SHP77 (cell line): ENCODE measurements at regions not wholly inside any gene's neighbourhood (a gene's known extent, or its start where the extent isn't known, plus 50 kb on each side); places are given as distances from the start of the nearest gene placed in this dataset.

Source experiments
- DNase-seq, 2 experiments: peaks; one replicate each; lab custom pipeline; 2025; lab: John Stamatoyannopoulos, UW

DNA sequence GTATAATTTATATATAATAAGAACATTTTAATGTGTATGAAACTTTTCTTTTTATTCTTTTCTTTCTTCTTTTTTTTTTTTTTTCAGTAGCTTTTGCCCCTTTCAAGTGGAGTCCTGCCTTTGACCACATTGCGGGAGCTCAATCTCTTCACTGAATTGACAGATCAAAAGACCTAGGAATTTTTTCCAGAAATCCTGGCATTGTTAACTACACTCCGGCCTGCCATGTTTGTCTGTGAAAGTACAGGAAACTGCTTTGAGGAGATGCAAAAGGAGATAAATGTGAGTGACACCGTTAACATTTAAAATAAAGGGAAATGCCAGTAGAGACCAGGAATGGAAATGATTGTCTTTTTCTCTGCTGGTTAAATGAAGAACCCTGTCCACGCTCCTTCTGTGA is 159.3 kb upstream of the VCX3A start:
- no peak for DNase-seq

DNA sequence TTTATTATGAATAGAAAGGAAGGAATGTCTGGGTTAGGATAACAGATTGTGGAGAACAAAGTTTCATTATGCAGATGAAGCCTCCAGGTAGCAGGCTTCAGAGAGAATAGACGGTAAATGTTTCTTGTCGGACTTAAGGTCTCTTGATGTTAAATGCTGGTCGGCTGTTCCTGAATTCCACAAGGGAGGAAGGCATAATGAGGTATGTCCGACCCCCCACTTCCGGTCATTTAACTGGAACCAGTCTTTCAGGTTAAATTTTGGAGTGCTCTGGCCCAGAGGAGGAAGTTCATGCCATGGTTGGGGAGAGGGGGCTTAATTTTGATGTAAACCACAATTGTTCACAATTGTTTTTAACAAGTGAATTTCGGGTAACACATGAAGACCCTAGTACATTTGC is 158.1 kb upstream of the VCX3A start:
- no peak for DNase-seq

DNA sequence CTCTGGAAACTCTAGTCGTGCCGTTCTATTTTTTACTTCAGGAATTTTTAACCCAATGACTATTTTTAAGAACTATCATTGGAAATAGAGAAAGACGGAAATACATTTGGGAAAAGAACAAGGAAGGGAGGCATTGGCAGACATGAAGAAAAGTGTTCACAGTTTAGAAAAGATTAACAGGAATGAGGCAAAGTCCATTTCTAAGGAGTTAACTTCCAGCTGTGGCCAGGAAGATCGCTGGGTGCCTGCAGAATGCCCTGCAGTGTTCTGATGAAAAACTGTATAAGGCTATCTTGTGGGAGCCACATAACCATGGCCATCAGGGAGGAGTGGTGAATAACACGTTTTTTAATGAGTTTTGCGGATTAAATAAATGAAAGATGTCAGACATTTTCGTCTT is 150.6 kb upstream of the VCX3A start:
- DNase-seq: no peak

GRCh38 chrX:6683353-6683752 is 148.4 kb upstream of the VCX3A start:
- DNase-seq: no peak

DNA sequence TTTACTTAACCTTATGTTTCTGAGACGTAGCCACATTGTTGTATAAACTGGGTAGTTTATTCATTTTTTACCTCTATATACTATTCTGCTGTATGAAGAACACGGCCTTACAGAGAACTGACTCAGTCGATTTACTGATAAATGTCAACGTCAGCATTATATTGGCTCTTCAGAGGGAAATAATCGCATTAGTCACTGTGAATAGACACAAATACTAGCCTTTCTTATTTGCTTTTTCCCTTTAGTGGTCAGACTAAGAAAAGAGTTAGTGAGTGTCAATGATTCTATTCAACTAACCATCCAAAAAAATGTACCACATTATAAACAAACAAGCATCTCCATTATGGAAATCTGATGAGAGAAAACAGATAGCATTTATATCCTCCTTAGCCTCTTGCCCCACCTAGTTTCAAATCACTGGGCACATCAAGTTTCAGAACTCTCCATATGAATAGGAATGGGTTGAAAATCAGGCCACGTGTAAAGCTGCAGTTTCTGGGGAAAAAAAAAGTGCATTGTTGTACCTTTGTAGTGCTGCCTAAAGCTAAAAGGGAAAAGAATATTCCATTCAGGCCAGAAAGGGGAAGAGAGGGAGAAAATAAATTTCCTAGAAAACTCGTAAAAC is 146.7 kb upstream of the VCX3A start:
- no peak for DNase-seq

DNA sequence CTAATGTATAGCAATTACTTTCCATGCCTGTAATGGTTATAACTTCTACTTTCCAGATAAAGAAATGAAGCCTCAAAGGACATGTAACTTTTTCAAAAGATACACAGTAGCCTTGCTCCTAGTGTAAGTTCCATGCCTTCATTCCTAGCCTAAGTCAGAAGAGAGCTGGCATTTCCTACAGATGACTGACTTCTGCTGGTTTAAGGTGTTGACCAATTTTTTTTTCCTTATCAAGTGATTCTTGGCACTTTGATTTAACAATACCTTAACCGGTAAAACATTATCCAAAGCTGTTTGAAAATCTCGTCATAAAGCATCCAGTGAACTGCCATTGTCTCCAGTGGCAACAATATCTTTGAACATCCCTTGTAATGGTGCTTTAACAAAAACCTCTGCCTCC is 145.1 kb upstream of the VCX3A start:
- DNase-seq: no peak

- no peak for DNase-seq
Measured at GRCh38 chrX:6679550-6679949, 144.6 kb upstream of the VCX3A start.

DNA sequence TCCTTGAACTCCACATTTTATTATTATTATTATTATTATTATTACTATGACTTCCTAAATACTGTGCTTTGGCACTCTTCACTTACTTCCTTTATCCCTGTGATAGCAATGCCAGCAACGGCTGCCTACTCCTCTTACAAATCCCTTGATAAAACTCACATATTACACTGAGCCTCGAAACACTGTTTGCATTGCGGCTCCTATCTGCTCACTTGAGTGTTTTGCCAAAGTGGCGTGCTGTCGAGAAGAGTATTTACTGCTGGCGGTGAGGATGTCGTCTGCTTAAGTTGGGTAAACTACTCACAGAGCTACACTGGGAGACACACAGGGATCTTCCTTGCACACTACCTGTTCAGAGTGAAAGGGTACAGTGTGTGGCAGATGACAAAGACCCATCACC is 143.4 kb upstream of the VCX3A start:
- DNase-seq: peak in 1 of 2 experiments; percentile 0

- DNase-seq: no peak
Measured at GRCh38 chrX:6674734-6675133, 139.8 kb upstream of the VCX3A start.

GRCh38 chrX:6667048-6667768 is 132.3 kb upstream of the VCX3A start:
- DNase-seq: no peak

DNA sequence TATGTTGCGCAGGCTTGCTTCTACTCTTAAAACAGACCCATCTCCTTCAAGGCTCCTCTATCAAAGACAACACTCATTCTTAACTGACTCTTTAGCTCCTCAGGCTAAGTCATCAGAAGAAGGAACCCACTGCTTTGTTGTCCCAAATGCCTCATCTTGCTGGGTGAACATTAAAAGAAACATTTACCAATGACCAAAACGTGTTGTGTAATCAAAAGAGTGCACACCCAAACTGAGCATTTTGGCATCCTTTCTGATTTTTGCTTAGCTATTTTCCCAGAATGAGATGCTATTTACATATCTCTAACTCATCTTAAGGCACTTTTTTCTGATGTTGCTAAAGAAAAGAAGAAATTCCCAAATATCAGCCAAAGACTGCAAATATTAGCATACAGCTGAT is 131.7 kb upstream of the VCX3A start:
- DNase-seq: no peak

- DNase-seq: no peak
Measured at GRCh38 chrX:6661736-6662135, 126.8 kb upstream of the VCX3A start.

DNA sequence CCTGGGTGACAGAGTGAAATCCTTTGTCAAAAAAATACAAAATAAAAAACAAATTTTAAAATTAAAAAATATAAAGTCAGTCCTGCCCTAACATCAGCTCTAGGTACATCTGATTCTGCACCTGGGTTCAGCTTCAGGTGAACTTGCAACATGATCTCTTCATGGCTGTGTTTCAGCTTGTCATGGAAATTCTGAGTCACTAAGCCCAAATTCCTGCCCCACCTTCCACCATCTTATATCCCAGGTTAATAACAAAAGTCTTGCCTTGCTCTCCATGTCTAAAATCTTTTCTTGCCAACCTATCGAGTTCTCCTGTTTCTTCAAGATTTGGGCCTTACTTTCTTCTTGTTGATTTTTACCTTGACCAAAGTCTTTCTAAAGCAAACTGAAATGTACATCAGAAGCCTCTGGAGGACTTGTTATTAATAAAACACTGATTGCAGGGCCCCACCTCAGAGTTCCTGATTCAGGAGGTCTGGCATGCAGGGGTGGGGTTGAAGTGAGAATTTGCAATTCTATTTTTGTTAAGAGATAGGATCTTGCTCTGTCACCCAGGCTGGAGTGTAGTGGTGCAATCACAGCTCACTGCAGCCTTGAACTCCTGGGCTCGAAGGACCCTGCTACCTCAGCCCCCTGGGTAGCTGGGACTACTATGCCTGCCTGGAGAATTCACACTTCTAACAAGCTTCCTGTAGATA is 125.8 kb upstream of the VCX3A start:
- no peak for DNase-seq

DNA sequence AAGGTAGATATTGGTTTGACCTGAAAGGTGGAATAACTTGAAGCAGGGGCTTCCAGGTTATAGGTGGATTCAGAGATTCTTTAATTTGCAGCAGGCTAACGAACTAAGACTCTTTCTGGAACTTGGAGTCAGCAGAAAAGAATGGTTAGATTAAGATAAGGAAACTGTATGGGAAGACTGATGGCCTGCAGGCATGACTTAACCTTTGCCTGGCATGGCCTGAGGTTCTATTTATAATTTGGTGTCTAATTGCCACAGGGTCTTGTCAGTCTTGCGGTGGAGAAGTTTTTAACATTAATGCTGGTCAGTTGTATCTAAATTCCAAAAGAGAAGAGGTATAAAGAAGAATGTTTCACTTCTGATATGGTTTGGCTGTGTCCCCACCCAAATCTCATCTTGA is 110.3 kb upstream of the VCX3A start:
- DNase-seq: no peak

DNA sequence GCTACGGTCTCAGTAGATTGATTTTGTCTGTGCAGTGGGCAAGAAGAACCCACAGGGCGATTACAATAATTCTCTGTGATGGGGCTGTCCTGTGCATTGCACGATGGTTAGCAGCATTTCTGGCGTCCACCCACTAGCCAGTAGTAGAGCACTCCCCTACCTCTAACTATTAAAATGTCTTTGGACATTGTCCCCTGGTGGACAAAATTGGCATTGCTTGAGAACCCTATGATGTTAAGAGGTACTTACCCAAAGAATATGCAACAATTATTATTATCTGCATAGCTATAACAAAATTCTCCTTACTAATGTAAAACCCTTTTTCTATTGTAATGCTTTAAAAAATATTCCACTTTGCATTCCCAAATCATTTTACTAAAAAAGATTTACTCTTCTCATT is 109.5 kb upstream of the VCX3A start:
- DNase-seq: no peak

DNA sequence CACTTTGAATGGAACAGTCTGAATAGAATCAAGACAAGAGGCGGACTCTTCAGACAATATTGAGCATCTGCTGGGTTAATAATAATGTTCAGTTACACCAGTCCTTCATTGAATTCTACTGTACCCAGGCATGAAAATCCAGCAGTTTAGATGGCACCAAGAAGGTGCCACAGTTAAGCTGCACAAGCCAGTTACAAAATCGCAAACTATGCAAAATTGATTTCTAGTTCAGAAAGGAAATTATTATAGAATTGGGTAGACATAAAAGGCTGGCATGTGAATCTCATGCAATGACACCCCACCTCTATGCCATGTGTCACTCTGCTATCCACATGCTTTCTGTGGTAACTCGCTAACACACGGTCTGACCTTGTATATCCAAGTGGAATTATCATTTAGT is 105.8 kb upstream of the VCX3A start:
- DNase-seq: no peak

DNA sequence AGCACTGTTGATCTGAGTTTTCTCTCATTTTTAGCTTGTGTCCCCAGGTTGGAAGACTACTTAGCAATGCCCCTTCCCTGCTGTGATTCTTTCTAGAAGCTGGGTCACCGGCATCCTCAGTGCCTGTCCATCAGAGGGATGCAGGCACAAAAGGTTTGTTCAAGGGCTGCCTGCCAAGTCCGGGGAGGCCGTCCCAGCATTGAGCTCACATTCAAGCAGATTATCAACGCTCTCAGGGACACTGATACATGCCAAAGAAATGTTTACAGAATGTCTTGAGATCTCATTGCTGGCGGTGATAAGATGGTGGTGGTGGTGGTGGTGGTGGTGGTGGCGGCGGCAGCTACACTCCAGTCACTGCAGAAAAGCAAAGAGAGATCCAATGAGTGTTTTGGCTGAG is 79.6 kb upstream of the VCX3A start:
- DNase-seq: no peak

DNA sequence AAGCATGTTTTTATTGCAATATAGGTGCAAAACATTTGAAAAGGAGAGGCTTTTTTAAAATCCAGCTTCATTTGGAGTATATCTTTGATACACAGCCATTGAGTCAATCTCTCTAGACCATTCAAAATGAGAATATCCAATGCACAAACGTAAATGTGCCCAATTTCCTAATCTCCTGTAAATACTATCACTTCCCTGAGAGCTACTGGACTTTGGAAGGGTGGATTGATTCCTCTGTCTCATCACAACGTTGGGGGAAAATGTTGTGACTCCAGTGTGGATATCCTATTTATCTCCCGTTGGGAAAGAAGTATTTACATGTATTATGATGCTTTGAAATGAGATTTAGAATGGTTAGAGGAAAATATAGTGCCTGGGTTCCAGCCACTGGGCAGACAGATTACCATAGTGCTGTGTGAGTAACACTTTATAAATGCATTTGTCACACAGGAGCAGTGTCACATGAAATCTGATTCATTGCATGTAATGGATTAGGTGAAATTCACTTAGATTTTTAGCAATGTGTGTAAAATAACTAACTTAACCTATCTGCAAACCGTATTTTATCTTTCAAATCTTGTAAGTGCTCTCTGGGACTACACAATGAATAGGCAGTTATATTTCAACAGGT is 64.4 kb upstream of the VCX3A start:
- DNase-seq: no peak
